VCaP (cell line): ENCODE measurements at regions not wholly inside any gene's neighbourhood (a gene's known extent, or its start where the extent isn't known, plus 50 kb on each side); places are given as distances from the start of the nearest gene placed in this dataset.

ENCODE experiments used
- H3K27ac ChIP-seq: fragments of 450-650 bp; 2 replicates; pipeline ENCODE4 v1.5.1; 2017
- TF ChIP-seq, protein P1 (sequence below): fragments of 450-650 bp; conservative IDR thresholded peaks from 2 replicates; pipeline ENCODE4 v1.5.1; 2017; ENCODE audit warnings: mild to moderate bottlenecking, moderate library complexity

DNA sequence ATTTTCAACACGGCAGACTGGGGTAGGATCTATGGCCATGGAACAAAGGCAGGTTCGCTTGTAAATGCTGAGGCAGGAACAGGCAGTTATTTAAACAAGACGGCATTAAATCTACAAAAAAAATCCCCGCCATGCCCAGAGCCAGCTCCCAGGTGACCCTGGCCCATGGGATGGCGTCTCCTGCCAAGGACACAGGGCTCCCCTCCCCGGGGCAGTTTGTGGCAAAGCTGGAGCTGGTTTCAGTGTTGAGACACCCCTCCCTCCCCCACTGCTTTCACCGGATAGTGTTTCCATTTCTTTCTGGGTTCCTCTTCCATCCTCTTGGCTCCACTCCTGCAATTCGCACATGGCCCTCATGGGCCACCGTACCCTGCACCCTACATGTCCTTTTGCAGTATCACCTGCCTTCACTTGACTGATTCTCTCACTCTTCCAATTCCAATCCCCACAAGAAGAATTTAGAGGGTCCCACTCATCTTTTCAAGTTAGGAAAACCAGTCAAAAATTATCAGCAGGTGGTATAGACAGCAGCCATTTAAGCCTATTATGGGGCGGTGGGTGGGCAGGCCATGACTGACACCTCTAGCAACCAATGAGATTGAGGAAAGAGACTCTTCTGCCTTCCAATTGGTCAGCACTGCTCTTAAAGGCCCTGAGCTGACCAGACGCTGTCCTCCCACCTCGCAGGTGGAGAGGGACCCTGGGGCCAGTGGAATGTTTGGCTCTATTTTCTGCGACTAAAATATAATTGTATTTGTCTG, 52.0 kb downstream of the OLIG1 start:
- H3K27ac ChIP-seq, result peak overlapping the region; percentile 49
- TF ChIP-seq, protein P1, sequence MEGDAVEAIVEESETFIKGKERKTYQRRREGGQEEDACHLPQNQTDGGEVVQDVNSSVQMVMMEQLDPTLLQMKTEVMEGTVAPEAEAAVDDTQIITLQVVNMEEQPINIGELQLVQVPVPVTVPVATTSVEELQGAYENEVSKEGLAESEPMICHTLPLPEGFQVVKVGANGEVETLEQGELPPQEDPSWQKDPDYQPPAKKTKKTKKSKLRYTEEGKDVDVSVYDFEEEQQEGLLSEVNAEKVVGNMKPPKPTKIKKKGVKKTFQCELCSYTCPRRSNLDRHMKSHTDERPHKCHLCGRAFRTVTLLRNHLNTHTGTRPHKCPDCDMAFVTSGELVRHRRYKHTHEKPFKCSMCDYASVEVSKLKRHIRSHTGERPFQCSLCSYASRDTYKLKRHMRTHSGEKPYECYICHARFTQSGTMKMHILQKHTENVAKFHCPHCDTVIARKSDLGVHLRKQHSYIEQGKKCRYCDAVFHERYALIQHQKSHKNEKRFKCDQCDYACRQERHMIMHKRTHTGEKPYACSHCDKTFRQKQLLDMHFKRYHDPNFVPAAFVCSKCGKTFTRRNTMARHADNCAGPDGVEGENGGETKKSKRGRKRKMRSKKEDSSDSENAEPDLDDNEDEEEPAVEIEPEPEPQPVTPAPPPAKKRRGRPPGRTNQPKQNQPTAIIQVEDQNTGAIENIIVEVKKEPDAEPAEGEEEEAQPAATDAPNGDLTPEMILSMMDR, result no peak

DNA sequence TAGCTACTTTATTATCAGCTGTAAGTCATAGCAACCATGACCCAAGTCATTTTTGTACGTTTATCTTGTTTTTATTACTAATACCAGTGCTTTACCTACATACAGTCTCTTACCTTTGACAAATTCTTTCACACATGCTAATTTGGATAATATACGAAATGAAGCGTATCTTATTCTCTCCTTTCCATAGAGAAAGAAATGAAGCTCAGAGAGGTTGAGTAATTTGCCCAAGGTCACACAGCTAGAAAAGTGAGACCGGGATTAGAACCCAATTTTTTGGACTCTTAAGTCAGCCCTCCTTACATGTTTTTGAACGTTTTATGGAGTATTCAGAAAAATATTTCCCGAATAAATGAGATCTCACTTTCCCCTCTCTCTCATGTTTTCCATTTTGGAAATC, 52.6 kb downstream of the OLIG1 start:
- TF ChIP-seq, protein P1, result no peak
- H3K27ac ChIP-seq, result no peak overlapping the region; the same call in 1 of the 2 replicates

DNA sequence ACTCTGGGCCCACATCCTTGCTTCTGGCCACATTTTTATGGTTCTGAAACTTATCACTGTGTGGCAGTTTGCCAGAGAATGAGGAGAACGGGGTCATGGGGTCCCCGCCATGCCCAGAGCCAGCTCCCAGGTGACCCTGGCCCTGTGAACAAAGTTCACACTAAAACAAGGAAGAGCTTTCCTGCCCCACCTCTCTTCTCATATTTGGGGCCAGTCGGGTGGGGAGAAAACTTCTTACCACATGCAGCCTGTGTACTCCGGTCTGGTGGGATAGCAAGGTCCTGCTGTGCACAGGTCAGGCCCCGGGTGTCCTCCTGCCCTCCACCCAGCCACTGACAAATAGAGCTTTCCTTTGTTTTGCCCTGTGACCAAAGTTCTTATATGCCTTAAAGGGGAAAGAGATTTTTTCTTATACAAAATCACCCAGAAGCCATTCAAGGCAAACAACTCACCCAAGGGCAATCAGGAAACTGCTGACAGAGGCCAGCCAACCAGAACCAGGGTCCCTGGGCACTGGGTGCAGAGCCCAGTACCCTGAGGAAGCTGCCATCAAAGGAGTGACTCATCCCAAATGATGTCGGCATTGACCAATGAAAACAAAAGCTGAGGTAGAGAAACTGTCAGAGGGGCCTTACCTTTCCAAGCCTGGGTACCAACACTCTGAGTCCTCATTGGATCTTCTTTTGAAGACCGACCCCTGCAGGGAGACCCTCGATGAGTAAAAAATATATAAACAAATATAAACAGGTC, 53.6 kb downstream of the OLIG1 start:
- no peak overlapping the region for H3K27ac ChIP-seq
- TF ChIP-seq, protein P1, result no peak

DNA sequence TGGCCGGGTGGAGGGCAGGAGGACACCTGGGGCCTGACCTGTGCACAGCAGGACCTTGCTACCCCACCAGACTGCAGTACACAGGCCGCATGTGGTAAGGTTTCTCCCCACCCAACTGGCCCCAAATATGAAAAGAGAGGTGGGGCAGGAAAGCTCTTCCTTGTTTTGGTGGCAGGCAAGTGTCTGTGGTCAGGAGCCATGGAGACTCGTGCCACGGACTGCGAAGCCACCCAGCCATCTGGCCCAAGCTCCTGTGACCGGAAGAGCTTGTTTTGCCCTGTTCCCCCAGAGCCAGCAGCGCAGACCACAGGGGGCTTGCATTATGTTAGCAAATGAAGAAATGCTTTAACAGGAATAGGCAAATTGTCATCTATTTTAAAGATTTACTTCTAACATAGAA, 54.9 kb downstream of the OLIG1 start:
- TF ChIP-seq, protein P1, result no peak
- H3K27ac ChIP-seq, result no peak overlapping the region

DNA sequence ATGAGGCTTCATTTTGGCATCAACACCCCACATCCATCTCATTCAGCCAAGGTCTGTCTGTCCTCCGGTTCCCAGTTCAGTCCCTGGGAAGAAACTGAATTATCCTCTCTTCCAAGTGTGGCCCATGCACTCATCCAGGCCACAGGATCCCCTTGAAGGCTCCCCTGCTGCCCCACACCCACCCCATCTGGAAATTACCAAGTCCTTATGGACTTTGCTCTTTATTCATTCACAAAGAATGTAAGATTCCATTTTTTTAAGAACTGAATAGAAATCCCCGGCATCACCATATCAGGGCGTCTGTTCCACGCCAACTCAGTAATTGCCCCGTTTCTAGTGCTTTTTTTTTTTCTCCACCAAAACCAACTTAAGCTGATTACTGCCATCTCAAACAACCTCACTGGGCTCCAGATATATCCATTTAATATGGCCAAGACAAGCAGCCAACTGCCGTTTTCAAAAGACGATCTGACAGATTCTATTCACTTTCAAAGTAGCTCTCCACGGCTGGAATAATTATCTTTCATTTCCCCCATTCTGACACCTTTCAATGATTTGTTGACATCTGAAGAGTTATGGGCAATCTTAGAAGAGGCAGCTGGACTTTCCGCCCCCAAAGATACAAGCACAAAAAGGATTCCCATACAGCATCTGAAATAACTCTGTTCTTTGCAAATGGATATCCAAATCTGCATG, 55.9 kb downstream of the OLIG1 start:
- H3K27ac ChIP-seq, result no peak overlapping the region
- TF ChIP-seq, protein P1, result no peak

DNA sequence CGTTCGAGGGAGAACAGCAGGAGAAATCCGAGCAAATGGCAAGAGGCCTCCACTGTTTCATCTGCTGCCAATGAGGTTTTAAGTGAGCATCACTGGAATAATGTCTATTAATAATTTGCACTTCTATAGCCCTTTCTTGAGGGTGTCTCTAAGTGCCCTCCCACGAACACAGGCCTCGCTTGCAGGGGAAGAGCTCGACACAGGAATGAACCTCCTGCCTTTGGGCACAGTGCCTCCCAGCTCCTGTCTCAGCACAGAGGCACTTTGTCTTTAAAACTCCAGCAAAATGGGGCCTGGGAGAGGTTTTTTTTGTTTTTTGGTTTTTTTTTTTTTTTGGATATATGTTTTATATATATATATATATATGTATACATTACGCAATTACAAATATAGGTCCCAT, 56.6 kb downstream of the OLIG1 start:
- no peak overlapping the region for H3K27ac ChIP-seq
- TF ChIP-seq, protein P1, result no peak
